HG02870 (cell line): ENCODE measurements at regions not wholly inside any gene's neighbourhood (a gene's known extent, or its start where the extent isn't known, plus 50 kb on each side); places are given as distances from the start of the nearest gene placed in this dataset.
"Not testable (repeated sequence)": the region's sequence is repeated elsewhere in the genome, so short reads cannot be mapped to it uniquely, and the experiment has no call there.

ENCODE experiments used
- ATAC-seq: cut with Tn5 transposase; IDR thresholded peaks from one replicate; pipeline ENCODE4 v1.9.1; 2021; ENCODE audit warnings: mild to moderate bottlenecking, moderate library complexity; ENCODE audit not compliant: unreplicated experiment

DNA sequence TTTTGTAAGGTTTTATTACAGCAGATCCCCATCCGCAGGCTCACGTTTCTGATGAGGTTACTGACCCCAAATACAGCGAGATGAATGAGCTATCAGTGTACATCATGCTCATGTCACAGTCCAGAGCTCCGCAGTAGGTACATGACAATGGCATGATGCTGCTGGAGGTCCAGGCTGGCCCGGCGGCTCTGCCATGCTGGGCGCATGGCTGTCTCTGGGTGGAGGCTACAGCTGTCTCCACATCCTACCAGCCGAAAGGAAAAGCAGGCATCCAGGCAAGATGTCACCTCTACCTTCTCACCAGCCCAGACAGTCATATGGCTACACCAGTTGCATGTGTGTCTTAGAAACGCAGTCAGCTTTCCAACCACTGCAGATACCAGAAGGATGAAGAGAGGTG, 90.9 kb upstream of the RNF32 start:
- ATAC-seq, result no peak

DNA sequence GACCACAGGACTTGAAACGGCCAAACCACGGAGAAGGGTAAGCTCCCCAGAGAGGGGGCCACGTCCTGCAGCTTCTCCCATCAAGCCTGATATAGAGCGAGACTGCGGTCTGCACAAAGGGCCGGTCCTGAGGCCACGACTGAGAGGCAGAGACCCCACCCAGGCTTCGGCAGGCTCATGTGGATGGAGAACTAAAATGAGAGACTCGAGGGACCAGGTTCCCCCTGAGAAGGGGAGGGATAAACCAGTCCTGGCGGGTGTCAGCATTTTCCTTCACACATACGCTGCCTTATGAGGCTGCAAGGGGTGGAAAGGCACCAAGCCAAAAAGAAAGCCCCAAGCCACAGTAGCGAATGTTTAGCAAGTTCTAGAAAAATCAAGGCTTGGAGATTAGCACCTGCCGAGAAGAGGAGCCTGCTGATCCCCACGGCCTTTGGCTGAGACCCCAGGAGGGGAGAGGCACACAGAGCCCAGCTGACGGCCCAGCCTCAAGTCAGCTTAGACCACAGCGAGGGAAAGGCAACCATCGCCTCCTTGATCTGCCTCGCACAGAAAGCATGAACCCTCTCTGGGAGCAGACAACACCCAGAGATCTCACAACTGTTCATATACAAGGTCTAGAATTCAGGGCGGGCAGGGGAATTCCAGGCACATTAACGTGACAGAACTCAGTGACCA, 92.6 kb upstream of the RNF32 start:
- ATAC-seq, result no peak

DNA sequence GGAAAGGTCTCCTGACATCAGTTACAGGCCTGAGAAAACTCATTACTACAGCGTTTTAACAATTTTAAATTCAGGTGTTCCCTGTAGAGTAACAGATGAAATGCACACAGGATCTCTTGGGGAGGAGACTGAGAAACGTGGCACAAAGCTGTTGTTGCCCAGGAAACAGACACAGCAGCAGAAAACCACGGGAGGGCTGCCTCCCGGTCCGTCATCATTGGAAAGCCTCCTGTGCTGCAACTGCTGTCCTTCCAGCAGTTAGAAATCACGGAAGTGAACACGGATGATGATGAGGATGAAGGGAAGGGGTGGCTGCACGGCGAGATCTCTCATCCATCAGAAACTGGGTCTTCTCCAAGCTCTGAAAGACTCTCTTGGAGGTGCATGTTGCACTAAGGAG, 94.6 kb upstream of the RNF32 start:
- no peak for ATAC-seq

DNA sequence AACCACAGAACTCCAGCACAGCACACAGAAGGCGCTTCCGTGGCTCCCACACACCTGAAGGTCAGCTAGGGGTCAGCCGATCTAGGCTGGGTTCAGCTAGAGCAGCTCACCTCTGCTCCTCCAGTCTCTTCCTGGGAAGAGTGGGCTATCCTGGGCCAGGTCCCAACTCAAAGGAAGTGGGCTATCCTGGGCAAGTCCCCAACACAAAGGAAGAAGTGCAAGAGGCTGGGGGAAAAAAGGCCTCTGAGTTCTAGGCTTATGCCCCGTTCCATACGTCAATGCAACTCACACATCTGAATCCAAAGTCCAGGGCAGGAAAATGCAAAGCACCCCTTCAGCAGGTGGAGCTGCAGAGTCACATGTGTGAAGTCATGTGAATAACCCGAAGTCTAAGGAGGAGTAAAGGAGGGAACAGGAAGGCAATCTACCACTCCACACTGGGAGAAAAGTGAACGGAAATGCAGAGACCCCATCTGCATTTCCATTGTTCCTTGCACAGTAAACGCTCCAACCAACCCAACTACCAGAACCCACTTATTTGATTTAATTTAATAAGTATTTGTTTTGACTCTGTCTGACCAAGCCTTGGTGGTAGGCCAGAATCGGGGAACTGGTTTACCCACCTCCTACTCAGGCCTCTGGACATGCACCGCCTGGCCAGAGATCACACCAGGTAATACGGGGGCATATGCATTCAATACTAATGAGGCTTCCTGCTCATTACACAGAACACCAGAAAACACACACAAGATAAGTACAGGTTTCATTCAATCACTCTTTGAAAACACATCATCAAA, 95.5 kb upstream of the RNF32 start:
- no peak for ATAC-seq

DNA sequence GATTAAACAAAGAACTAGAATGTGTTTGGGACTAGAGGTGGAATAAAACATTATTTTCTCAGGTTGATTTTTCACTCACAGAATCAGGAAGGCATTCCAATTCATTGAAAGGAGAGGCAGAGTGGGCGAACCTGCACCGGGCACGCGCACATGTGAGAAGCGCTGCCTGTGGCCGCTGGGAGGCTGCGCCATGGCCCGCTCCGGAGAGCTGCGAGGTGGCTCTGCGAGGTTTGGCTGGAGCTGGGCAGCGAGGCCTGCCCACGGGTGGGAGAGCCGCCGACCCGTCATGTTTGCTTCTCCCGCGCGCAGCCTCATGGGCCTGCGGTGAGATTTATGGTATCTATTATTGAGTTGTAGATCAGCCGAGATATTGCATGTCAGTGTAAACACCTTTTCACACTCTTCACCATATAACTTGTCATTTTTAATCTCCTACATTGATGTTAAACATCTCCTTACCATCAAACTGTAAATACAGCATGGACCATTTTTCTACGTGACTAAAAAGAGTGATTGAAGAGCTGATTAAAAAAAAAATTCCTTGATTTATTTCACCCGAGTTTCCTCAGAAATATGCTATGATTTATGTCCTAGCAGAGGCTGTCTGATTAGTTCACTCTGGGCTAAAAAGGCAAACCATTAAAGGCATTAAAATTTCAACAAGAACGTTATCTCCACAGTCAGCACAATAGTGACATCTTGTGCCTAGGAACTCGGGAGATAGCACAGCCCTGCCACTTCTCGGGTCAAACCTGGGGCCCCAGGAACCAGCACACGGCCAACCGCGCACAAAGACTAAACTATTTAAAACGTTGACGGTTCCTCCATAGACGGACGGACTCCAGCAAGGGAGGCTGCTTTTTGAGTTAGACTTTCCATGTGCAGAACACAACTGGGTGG, 96.6 kb upstream of the RNF32 start:
- no peak for ATAC-seq

DNA sequence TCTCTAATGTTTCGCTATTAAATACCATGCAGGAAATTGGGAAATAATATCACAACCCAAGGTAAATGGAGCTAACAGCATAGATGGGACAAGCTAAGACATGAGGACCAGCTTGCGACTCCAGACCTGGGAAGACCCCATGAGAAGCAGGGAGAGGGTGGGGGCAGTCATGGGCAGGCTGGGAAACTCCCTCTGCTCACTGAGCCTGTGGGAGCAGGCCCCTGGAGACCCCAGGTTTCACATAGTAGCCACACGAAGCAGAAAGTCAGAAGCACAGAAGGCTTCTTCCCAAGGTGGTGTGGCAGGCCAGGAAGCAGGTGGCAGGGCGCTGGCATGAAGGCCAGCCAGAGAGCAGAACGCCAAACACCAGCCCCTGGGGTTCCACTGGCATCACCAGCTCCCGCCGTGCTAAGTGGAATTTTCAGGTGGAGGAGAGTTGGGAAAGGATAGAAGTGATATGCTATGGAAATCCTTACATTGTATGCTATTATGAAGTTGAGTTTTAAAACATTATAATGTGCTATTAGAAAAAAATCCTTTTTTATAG, 99.9 kb upstream of the RNF32 start:
- ATAC-seq, result no peak

DNA sequence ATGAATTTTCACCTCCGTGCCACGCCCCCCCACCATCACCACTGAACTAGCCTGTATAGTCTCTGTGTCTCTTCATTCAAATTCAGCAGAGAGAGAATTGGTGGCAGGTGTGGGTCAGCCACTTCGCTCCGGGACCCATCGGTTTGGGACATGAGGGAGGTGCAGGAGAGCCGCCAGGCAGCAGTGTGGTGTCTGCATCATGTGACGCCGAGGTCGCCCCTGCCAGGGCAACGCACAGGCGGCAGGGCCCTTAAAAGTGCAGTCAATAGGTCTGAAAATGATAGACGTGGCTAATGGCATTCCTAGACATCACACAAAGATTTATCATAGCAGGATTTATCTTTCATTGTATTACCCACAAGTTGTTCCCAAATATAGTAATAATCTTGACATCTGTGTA, 100.6 kb upstream of the RNF32 start:
- no peak for ATAC-seq

DNA sequence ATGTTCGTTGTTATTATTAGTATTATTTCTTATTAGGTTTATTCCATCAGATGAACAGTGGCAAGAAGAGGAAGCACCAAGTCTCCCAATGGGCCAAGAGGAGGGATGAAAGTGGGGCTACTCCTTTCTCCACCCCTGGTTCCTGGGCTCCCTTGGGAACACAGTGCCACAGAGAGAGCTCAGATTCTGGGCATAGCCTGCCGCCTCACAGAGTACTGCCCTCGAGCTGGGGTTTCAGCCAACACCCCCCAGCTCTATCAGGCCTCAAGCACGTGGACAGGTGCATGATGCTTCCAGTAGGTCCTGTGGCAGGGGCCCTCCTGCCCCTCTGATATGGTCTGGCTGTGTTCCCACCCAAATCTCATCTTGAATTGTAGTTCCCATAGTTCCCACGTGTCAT, 103.6 kb upstream of the RNF32 start:
- ATAC-seq, result no peak

DNA sequence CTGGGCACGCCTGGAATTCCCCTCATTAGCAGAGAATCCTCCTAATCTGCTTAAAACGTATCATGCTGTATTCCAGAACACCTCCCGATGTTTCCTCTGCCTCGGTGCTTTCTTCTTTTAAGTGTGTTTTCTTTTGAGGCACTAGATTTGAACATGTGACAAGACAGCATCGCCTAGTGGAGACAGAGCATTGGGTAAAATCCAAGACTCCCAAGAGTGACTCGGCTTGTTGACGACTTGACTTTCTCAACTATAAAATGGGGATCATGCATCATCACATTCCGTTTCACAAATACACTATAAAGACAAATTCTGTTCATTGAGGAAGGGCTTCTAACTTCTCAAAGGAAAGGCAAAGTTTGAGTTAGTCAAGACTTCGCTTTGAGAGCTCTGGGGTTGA, 105.6 kb upstream of the RNF32 start:
- ATAC-seq, result no peak

DNA sequence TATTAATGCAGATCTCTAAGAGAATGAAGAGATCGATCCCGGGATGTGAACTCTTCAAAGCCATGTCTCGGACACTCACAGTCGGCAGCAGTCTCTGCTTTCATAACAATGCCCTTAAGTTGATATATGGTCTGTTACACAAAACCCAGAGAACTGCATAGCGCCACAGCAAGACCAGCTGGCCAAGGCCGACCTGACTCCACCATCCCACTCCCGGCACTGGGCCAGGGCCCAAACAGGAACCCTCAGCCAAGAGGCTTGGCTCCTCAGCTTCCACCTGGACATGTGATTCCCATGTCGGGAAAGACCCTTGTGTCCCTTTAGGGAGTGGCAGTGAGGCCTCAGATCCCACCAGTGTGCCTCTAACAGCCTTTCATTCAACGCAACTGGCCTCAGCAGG, 106.6 kb upstream of the RNF32 start:
- ATAC-seq, result no peak

DNA sequence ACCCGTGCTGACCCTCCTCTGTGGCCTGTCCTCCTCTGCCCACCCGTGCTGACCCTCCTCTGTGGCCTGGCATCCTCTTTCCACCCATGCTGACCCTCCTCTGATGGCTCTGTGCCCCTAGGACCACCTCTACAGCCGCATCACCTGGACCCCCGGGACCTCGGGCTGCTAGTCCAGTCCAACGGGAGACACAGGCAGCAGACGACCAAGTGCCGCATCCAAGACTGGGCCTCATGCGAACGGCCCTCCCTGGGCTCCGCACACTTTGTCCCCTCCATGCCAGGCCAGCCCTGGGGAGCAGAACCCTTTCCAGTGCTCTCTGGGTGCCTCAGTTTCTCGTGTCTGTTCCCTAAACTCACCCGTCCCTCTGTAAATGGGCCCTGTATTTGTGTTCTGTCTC, 107.2 kb upstream of the RNF32 start:
- no peak for ATAC-seq

DNA sequence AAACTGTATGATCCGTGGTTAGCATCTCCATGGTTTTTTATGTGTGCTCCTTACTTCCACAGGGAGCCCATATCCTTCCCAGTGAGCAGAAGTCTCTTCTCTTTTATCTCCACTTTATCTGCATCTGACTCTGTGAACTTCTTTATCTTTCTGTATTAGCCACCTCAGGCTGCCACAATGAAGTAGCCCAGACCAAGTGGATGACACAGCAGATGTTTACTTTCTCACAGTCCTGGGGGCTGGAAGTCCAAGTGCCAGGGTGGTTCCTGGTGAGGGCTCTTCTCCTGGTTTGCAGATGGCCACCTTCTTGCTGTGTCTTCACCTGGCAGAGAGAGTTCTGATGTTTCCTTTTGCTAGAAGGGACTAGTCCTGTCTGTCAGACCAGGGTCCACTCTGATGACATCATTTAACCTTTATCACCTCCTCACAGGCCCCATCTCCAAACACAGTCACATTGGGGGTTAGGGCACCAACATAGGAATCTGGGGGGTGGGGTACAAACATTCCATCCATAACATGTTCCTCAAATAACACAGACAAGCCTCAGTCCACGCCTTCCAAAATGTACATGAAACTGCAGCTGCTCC, 108.5 kb upstream of the RNF32 start:
- no peak for ATAC-seq

DNA sequence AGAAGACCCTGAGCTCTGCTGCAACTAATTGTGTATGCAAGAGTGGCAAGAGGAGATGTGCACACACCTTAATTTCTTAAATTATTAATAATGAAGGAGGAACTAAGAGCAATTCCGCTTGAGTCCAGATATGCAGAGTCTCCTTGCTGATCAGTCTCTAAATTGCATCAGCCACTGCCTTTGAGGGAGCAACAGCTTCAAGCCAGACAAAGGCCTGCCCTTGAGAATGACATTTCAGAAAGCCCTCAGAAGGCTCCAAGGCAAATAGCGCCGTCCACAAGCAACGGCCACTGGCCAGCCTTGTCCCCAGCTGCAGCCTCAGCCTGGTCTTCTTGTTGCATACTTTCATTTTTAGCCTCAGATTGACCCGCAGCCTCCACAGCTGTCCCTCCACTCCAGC, 110.6 kb upstream of the RNF32 start:
- no peak for ATAC-seq

DNA sequence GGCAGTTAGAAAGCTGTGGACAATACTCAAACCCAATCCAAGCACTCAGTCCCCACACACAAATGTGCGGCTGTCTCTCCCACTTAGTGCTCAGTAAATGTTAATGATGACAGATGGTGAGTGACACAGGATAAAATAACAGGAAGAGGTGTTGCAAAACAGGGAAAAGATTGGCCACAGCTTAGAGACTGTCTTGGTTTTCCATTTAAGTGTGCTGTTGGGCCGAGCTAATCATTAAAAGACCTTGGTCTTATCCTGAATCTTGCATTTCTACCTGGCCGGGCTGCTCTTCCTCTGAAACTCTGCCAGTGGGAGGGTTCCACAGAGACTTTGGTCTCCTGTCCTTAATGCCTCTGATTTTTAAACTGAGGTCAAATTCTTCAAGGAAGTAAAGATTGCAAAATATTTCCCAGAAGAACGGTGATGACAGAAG, 113.1 kb upstream of the RNF32 start:
- no peak for ATAC-seq

DNA sequence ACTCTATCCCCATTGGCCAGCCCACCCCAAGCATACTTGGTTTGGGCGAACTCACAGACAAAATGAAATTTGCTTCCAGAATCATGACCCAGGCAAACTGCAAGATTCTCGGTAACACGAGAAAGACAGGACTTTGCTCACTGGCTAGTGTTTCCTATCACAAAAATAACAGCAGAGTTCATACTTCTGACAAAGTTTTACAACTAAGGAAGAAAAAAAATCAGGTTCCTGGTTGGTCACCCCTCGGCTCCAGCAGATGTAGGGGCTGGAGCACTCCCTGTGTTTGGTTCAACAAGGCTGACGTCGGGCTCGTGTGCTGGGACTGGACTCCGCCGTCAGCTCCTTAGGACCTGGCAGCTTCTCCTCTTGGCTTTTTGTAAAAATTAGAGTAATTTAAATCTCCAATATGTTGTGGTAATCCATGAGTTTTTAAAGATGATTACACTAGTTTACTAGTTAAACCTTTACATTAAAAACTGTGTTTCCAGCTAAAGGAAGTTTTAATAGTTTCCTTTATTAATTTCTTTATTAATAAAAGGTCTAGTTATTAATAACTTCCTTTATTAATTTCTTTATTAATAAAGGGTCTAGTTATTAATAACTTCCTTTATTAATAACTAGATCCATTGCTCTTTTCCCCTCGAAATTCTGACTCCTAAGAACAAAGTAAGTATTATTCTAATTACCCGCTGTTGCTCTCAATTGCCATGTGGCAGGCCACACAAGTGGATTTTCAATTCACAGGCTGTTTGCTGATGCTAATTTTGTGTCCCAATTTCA, 115.6 kb upstream of the RNF32 start:
- no peak for ATAC-seq

DNA sequence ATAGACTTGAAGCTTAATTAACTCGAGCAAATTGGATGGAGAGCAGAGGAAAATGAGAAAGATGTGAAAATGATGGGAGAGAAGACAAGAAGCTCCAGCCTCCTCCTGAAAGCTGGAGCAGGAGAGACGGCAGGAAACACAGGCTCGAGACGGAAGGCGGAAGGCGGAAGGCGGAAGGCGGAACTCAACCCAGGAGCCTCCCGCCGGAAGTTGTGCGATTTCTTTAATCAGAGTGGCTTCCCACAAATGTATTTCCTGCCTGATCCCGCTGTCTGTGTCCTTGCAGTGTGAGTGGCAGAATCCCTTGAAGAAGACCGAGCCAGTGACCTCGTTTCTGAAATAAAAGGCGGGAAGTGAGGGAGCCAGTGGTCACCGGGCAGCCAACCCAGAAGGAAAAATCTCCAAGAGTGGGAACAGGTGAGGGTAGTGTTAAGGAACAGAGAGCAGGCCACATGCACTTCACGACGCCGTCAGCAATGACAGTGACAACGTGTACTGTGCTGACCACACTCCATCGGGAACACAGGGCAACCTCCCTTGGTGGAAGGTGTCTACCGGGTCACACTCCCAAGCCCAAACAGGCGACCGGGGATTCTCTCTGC, 117.0 kb upstream of the RNF32 start:
- no peak for ATAC-seq

DNA sequence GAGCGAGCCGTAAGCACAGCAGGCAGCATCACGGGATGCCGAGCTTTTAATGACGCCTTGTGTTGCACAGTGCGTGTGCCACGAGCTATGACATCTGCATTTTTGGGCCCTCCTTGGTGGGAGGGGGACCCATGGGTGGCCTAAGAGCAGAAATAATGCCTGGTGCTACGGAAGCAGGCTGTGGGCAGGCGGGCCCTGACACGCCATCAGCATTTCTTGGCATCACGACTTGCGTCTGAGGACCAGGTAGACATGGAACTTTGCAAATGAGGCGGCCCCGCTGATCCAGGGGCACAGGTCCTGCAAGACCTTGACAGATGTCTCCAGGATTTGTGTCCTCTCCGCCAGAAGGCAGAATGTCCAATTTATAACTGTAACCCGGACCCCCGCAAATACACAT, 117.8 kb upstream of the RNF32 start:
- ATAC-seq, result no peak

DNA sequence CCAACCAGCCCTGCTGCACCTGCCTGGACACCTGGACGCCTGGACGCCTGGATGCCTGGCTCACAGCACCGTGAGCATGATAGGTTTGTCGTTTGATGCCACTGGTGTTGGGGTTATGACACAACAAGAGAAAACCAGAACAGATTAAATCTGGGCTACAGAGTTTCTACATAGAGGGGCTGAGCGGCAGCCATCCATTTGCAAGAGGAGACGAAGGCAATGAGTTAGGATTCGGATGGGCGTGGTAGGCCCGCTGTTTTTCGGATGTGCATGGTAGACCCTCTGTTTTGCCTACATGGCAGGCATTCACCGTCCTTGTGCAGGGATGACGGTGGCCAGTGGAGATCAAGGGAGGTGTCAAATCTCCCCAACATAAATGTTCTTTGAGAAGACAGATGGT, 121.5 kb upstream of the RNF32 start:
- no peak for ATAC-seq

DNA sequence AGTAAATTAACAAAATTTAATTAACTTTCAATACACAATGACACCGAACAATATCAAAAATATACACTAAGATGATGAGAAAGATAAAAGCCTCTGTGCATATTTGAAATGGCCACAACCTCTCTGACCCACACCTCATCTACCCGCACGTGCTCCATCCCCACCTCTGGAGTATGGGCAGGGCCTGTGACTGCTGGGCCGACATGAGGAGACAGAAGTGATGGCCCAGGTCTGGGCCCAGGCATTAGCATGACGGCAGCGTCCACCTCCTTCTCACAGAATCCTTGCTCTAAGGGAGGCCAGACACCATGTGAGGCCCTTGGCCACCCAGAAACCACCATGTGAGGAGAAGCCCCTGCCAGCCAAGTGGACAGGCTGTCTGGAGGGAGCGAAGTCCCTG, 122.1 kb upstream of the RNF32 start:
- ATAC-seq, result no peak

DNA sequence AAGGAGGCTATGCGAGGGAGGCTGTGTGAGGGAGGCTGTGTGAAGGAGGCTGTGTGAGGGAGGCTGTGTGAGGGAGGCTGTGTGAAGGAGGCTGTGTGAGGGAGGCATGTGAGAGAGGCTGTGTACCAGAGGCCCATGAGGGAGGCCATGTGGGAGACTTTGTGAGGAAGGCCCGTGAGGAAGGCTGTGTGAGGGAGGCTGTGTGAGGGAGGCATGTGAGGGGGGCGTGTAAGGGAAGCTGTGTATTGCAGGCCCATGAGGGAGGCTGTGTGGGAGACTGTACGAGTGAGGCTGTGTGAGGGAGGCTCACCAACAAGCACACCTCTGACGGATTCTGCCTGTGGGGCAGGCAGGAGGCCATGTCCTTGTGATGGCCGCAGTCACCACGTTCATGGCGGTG, 122.7 kb upstream of the RNF32 start:
- not testable (repeated sequence) for ATAC-seq
